H1 (cell line): ENCODE measurements at regions not wholly inside any gene's neighbourhood (a gene's known extent, or its start where the extent isn't known, plus 50 kb on each side); places are given as distances from the start of the nearest gene placed in this dataset.

Source experiments
- ATF3 ChIP-seq: IDR thresholded peaks from 2 replicates; pipeline ENCODE4 v1.6.1; 2011; ENCODE audit warnings: low read depth, mild to moderate bottlenecking, low read length; ENCODE audit not compliant: insufficient read depth
- BACH1 ChIP-seq: IDR thresholded peaks from 2 replicates; pipeline ENCODE4 v1.6.1; 2012; ENCODE audit warnings: low read length, improper control_type of control experiment
- CHD1 ChIP-seq: IDR thresholded peaks from 2 replicates; pipeline ENCODE4 v1.6.1; 2012; ENCODE audit warnings: low read depth, low read length, improper control_type of control experiment
- CHD7 ChIP-seq: fragments of 300-600 bp; sonication (generic); IDR thresholded peaks from 2 replicates; pipeline ENCODE4 v1.7.1; 2012; ENCODE audit warnings: low read length, moderate library complexity, mild to moderate bottlenecking, inconsistent platforms; ENCODE audit not compliant: insufficient replicate concordance
- E2F6 ChIP-seq: IDR thresholded peaks from 2 replicates; pipeline ENCODE4 v1.6.1; 2012; ENCODE audit warnings: inconsistent platforms
- EGR1 ChIP-seq: IDR thresholded peaks from 2 replicates; pipeline ENCODE4 v1.6.1; 2011; ENCODE audit warnings: low read depth, low read length, borderline replicate concordance
- HDAC6 ChIP-seq: IDR thresholded peaks from one replicate; pipeline ENCODE4 v1.7.1; 2012; ENCODE audit warnings: low read depth, mild to moderate bottlenecking, inconsistent platforms, low read length, moderate library complexity
- MAX ChIP-seq: IDR thresholded peaks from 2 replicates; pipeline ENCODE4 v1.6.1; 2012; ENCODE audit warnings: inconsistent platforms
- SP2 ChIP-seq: IDR thresholded peaks from 2 replicates; pipeline ENCODE4 v1.6.1; 2012; ENCODE audit warnings: mild to moderate bottlenecking, low read length, inconsistent platforms

- no peak for TF ChIP-seq CHD7
- TF ChIP-seq E2F6: no peak
- TF ChIP-seq SP2: no peak
- TF ChIP-seq BACH1: no peak
- no peak for TF ChIP-seq HDAC6
- TF ChIP-seq MAX: no peak
- TF ChIP-seq EGR1: no peak
- no peak for TF ChIP-seq ATF3
- no peak for TF ChIP-seq CHD1
These were observed 512.2 kb downstream of the NPHP4 start (continued) for GRCh38 chr1:5479876-5480646.
